K562 (cell line): ENCODE measurements at regions not wholly inside any gene's neighbourhood (a gene's known extent, or its start where the extent isn't known, plus 50 kb on each side); places are given as distances from the start of the nearest gene placed in this dataset.

Experiments used
- ATAC-seq: fragments of 200-7000 bp; cut with Tn5 transposase; 3 replicates; pipeline ENCODE4 v1.9.1; 2020; ENCODE audit warnings: moderate library complexity
- BruUV-seq: library from RNA; stranded (reverse); fragments of 400-500 nt; replicated peaks from 2 replicates; lab custom pipeline; 2021; lab: Mats Ljungman, UMichigan
- CTCF ChIA-PET: fragments of 300-600 bp; formaldehyde crosslinking; extraction: SDS; loops from one replicate; lab custom pipeline; 2021; ENCODE audit warnings: low intra/inter-chr PET ratio; lab: Yijun Ruan, JAX
- POLR2A ChIA-PET: fragments of 300-600, 350-650 bp; sonication (Branson Sonifier 250); formaldehyde crosslinking; extraction: SDS; loops from one replicate; lab custom pipeline; 2021; ENCODE audit warnings: antibody characterized with exemption, inconsistent platforms; lab: Yijun Ruan, JAX
- DNase-seq, 4 experiments: peaks; one replicate each; pipeline versions ENCODE4 v3.0.0 to v3.0.0-alpha.2; 2011 to 2018; ENCODE audit warnings: low spot score in 3 of 4, mixed read lengths in 3 of 4; ENCODE audit errors: extremely low read depth in 1 of 4
- FAIRE-seq: peaks from 2 replicates; lab custom pipeline; 2011; peaks lifted over from hg19 to GRCh38; lab: Jason Lieb, UNC
- H2AFZ ChIP-seq: 2 replicates; pipeline ENCODE4 v1.6.0; 2011; ENCODE audit warnings: low read depth, low read length, control low read depth, inconsistent platforms
- H3K27ac ChIP-seq: fragments of 200-600 bp; 3 replicates; pipeline ENCODE4 v1.8.0; 2011; ENCODE audit warnings: low read depth, mild to moderate bottlenecking, control low read depth, inconsistent platforms, low read length, moderate library complexity, mixed read lengths; ENCODE audit errors: extremely low read depth
- H3K27me3 ChIP-seq, 2 experiments: fragments of 300-600 bp in 1 of 2; 2 replicates in 1 of 2; 3 replicates in 1 of 2; pipeline versions ENCODE4 v1.6.0 to v1.8.0; 2011; ENCODE audit warnings: inconsistent platforms in 2 of 2, low read length in 2 of 2, mild to moderate bottlenecking in 1 of 2, mixed read lengths in 1 of 2, moderate library complexity in 1 of 2; ENCODE audit not compliant: control insufficient read depth in 2 of 2, insufficient read depth in 2 of 2
- H3K36me3 ChIP-seq: fragments of 300-600 bp; 3 replicates; pipeline ENCODE4 v1.8.0; 2011; ENCODE audit warnings: mild to moderate bottlenecking, low read length, inconsistent platforms; ENCODE audit not compliant: control insufficient read depth, insufficient read depth
- H3K4me1 ChIP-seq, 2 experiments: fragments of 200-600 bp in 1 of 2; replicated peaks in 1 of 2; 2 replicates in 1 of 2; 3 replicates in 1 of 2; pipeline versions ENCODE4 v1.5.1 to v1.8.0; 2011; ENCODE audit warnings: inconsistent platforms in 2 of 2, low read length in 2 of 2, mild to moderate bottlenecking in 1 of 2, mixed read lengths in 1 of 2, moderate library complexity in 1 of 2; ENCODE audit not compliant: control insufficient read depth in 2 of 2, insufficient read depth in 2 of 2
- H3K4me2 ChIP-seq: 2 replicates; pipeline ENCODE4 v1.6.1; 2011; ENCODE audit warnings: low read length, control low read depth, inconsistent platforms, mixed read lengths; ENCODE audit not compliant: insufficient read depth
- H3K4me3 ChIP-seq: fragments of 200-600 bp; sonication (generic), shearing (Covaris generic); 2 replicates; pipeline ENCODE4 v1.5.1; 2016; ENCODE audit warnings: control low read depth, inconsistent platforms
- H3K79me2 ChIP-seq: fragments of 200-600 bp; 3 replicates; pipeline ENCODE4 v1.8.0; 2011; ENCODE audit warnings: low read length, inconsistent platforms; ENCODE audit not compliant: control insufficient read depth, insufficient read depth
- H3K9ac ChIP-seq, 2 experiments: 2 replicates each; pipeline versions ENCODE4 v1.6.0 to v1.6.1; 2011; ENCODE audit warnings: low read depth in 2 of 2, low read length in 2 of 2, control low read depth in 1 of 2, inconsistent platforms in 1 of 2, mild to moderate bottlenecking in 1 of 2, mixed read lengths in 1 of 2; ENCODE audit not compliant: insufficient read depth in 1 of 2
- H3K9me1 ChIP-seq: one replicate; pipeline ENCODE4 v1.6.0; 2011; ENCODE audit warnings: inconsistent platforms, mild to moderate bottlenecking, low read length, moderate library complexity; ENCODE audit not compliant: control insufficient read depth, insufficient read depth
- H3K9me3 ChIP-seq: replicated peaks from 2 replicates; pipeline ENCODE4 v1.5.1; 2011; ENCODE audit warnings: low read depth, low read length, inconsistent platforms; ENCODE audit not compliant: control insufficient read depth, insufficient read depth
- H4K20me1 ChIP-seq: replicated peaks from 2 replicates; pipeline ENCODE4 v1.6.1; 2011; ENCODE audit warnings: low read length, inconsistent platforms, mixed read lengths; ENCODE audit not compliant: control insufficient read depth, insufficient read depth
- BMI1 ChIP-seq: fragments of 150-350 bp; IDR thresholded peaks from 2 replicates; pipeline ENCODE4 v1.6.1; 2014; ENCODE audit warnings: low read length
- CTCF ChIP-seq, 3 experiments: IDR thresholded peaks in 2 of 3; conservative IDR thresholded peaks in 1 of 3; 2 replicates each; pipeline ENCODE4 v1.5.1; 2011 to 2012; ENCODE audit warnings: low read length in 3 of 3, mild to moderate bottlenecking in 3 of 3, control low read depth in 2 of 3, improper control_type of control experiment in 1 of 3, inconsistent platforms in 1 of 3, low read depth in 1 of 3, mixed read lengths in 1 of 3, moderate library complexity in 1 of 3; ENCODE audit not compliant: insufficient read depth in 2 of 3
- MAFK ChIP-seq: IDR thresholded peaks from 2 replicates; pipeline ENCODE4 v1.6.1; 2011; ENCODE audit warnings: low read length, improper control_type of control experiment
- NFIC ChIP-seq: fragments of 450-650 bp; IDR thresholded peaks from 2 replicates; pipeline ENCODE4 v1.6.1; 2017; ENCODE audit warnings: mild to moderate bottlenecking, inconsistent platforms
- NUFIP1 ChIP-seq: fragments of 450-650 bp; IDR thresholded peaks from 2 replicates; pipeline ENCODE4 v1.6.1; 2018; ENCODE audit not compliant: partially characterized antibody
- ZBTB33 ChIP-seq: sonication (generic); formaldehyde crosslinking; IDR thresholded peaks from 2 replicates; pipeline ENCODE4 v1.8.1; 2023; ENCODE audit warnings: mild to moderate bottlenecking, missing genetic modification reagents
- WGBS: fragments of 100-300 bp; shearing (Covaris generic); methylation state at CpG from one replicate; pipeline ENCODE4 v1.1.6; 2016; ENCODE audit warnings: low coverage, mixed read lengths; ENCODE audit not compliant: insufficient coverage; ENCODE audit errors: missing lambda C conversion rate; 5-methylcytosine and 5-hydroxymethylcytosine counted together
- in situ Hi-C: fragments of 300-500 bp; cut with MboI; formaldehyde crosslinking; loops from 4 replicates; pipeline ENCODE4 v1.15.0; 2018; ENCODE audit warnings: inconsistent platforms, mixed read lengths
- intact Hi-C: fragments of 100-400 bp; cut with micrococcal nuclease; formaldehyde crosslinking; loops from 2 replicates; pipeline ENCODE4 v1.14.2; 2022

GRCh38 chr5:29367176-29367833, 1826.2 kb upstream of the CDH6 start:
- Histone ChIP-seq H3K27ac (no peak overlapping the region), H4K20me1 (no peaks in the 10 kb centered on the region), H2AFZ (no peak overlapping the region), H3K9ac (no peak overlapping the region), H3K4me2 (no peak overlapping the region), H3K79me2 (no peaks in the 10 kb centered on the region), H3K9me3 (no peaks in the 10 kb centered on the region; the same call in 1 of the 2 replicates), H3K36me3 (no peaks in the 10 kb centered on the region), H3K4me1 (no peaks in the 10 kb centered on the region), H3K27me3 (no peaks in the 10 kb centered on the region), H3K4me3 (no peak overlapping the region), H3K9me1 (no peaks in the 10 kb centered on the region)
- in situ Hi-C loops (no loop called here), intact Hi-C loops (no loop called here)
- no peak for DNase-seq
- 3% methylated on average over 5 of the region's 5 CpGs for WGBS
- BruUV-seq = no TSS peak
- CTCF ChIA-PET = interaction anchor here (0.5 kb wide), 1 partner anchor 535 kb away, joined by 3 read pairs; no protein-coding TSS in a partner anchor
- TF ChIP-seq MAFK (no peak), BMI1 (no peak), ZBTB33 (CRISPR knock-in tag) (no peak), NFIC (no peak), CTCF (IDR thresholded peaks at IDR 0.05 in 2 of 3, conservative IDR thresholded peaks at IDR 0.05 in 1 of 3; ENCODE audit: insufficient read depth in 2 of 3, low read depth in 1 of 3, low read length in 3 of 3) (0 out of 6 replicates have a peak, but pooled peaks of 1 of the 3 experiments have one; percentile 5), NUFIP1 (no peak)
- no peak for ATAC-seq
- POLR2A ChIA-PET = interaction anchor here (0.6 kb wide), 1 partner anchor 316 kb away, joined by 3 read pairs; no protein-coding TSS in a partner anchor
- FAIRE-seq = no peak
